IMR-90 (cell line): ENCODE measurements at regions not wholly inside any gene's neighbourhood (a gene's known extent, or its start where the extent isn't known, plus 50 kb on each side); places are given as distances from the start of the nearest gene placed in this dataset.

ENCODE experiments used
- ATAC-seq: fragments of 200-7000 bp; cut with Tn5 transposase; 2 replicates; pipeline ENCODE4 v1.9.1; 2020; ENCODE audit warnings: low read depth, mild to moderate bottlenecking, moderate library complexity
- BruUV-seq: library from RNA; stranded (reverse); fragments of 400-500 nt; replicated peaks from 2 replicates; lab custom pipeline; 2021; lab: Mats Ljungman, UMichigan
- CTCF ChIA-PET: fragments of 300-600 bp; formaldehyde crosslinking; extraction: SDS; loops from one replicate; lab custom pipeline; 2021; ENCODE audit warnings: antibody characterized with exemption; lab: Yijun Ruan, JAX
- POLR2A ChIA-PET: fragments of 300-600 bp; sonication (Branson Sonifier 250); formaldehyde crosslinking; loops from one replicate; lab custom pipeline; 2022; ENCODE audit warnings: antibody characterized with exemption; ENCODE audit not compliant: unreplicated experiment; lab: Charles Lee
- DNase-seq: peaks from one replicate; pipeline ENCODE4 v3.0.0; 2013
- H2AFZ ChIP-seq: replicated peaks from 2 replicates; pipeline ENCODE3; 2013; ENCODE audit warnings: low read length, mild to moderate bottlenecking; ENCODE audit not compliant: poor library complexity
- H2AK5ac ChIP-seq: 2 replicates; pipeline ENCODE4 v1.6.1; 2013; ENCODE audit warnings: low read depth, low read length, inconsistent platforms
- H2AK9ac ChIP-seq: replicated peaks from 2 replicates; pipeline ENCODE3; 2013; ENCODE audit warnings: mild to moderate bottlenecking, low read depth, low read length, moderate library complexity; ENCODE audit not compliant: poor library complexity
- H2BK120ac ChIP-seq: 2 replicates; pipeline ENCODE4 v1.6.1; 2013; ENCODE audit warnings: low read depth, low read length, inconsistent platforms
- H2BK15ac ChIP-seq: 3 replicates; pipeline ENCODE4 v1.6.1; 2013; ENCODE audit warnings: low read depth, low read length, inconsistent platforms
- H2BK20ac ChIP-seq: 2 replicates; pipeline ENCODE4 v1.6.1; 2013; ENCODE audit warnings: low read depth, mild to moderate bottlenecking, inconsistent platforms, low read length, moderate library complexity
- H2BK5ac ChIP-seq: 2 replicates; pipeline ENCODE4 v1.6.1; 2013; ENCODE audit warnings: mild to moderate bottlenecking, low read depth, low read length, inconsistent platforms; ENCODE audit not compliant: poor library complexity, severe bottlenecking
- H3K14ac ChIP-seq: replicated peaks from 2 replicates; pipeline ENCODE4 v1.6.1; 2013; ENCODE audit warnings: low read depth, low read length, inconsistent platforms
- H3K18ac ChIP-seq: 2 replicates; pipeline ENCODE4 v1.6.1; 2013; ENCODE audit warnings: low read depth, low read length, control low read depth
- H3K23ac ChIP-seq: 2 replicates; pipeline ENCODE4 v1.6.1; 2013; ENCODE audit warnings: low read depth, low read length, inconsistent platforms
- H3K27ac ChIP-seq: 2 replicates; pipeline ENCODE4 v1.5.1; 2013; ENCODE audit warnings: mild to moderate bottlenecking, control low read depth, low read length; ENCODE audit not compliant: insufficient read depth
- H3K27me3 ChIP-seq: 2 replicates; pipeline ENCODE4 v1.6.1; 2013; ENCODE audit warnings: low read length; ENCODE audit not compliant: control insufficient read depth, insufficient read depth
- H3K36me3 ChIP-seq: 2 replicates; pipeline ENCODE4 v1.6.1; 2013; ENCODE audit warnings: low read length, mixed read lengths; ENCODE audit not compliant: control insufficient read depth, insufficient read depth
- H3K4ac ChIP-seq: 2 replicates; pipeline ENCODE4 v1.6.1; 2013; ENCODE audit warnings: low read depth, low read length, inconsistent platforms
- H3K4me1 ChIP-seq: 2 replicates; pipeline ENCODE4 v1.6.1; 2013; ENCODE audit warnings: low read length, mixed read lengths; ENCODE audit not compliant: control insufficient read depth, insufficient read depth
- H3K4me2 ChIP-seq: 2 replicates; pipeline ENCODE4 v1.6.1; 2013; ENCODE audit warnings: low read depth, mild to moderate bottlenecking, control low read depth, low read length, moderate library complexity
- H3K4me3 ChIP-seq: 2 replicates; pipeline ENCODE4 v1.5.1; 2013; ENCODE audit warnings: low read depth, mild to moderate bottlenecking, control low read depth, low read length, moderate library complexity; ENCODE audit not compliant: insufficient read depth
- H3K56ac ChIP-seq: 2 replicates; pipeline ENCODE4 v1.6.1; 2013; ENCODE audit warnings: low read length, inconsistent platforms; ENCODE audit not compliant: insufficient read depth; ENCODE audit errors: extremely low read depth
- H3K79me1 ChIP-seq, 2 experiments: 2 replicates each; pipeline ENCODE4 v1.6.1; 2013; ENCODE audit warnings: low read length in 2 of 2, inconsistent platforms in 1 of 2, low read depth in 1 of 2
- H3K9ac ChIP-seq: 2 replicates; pipeline ENCODE4 v1.6.1; 2013; ENCODE audit warnings: low read depth, low read length, control low read depth
- H3K9me1 ChIP-seq: 2 replicates; pipeline ENCODE4 v1.6.1; 2013; ENCODE audit warnings: low read length, inconsistent platforms; ENCODE audit not compliant: insufficient read depth
- H3K9me3 ChIP-seq: 2 replicates; pipeline ENCODE4 v1.6.1; 2013; ENCODE audit warnings: low read length; ENCODE audit not compliant: control insufficient read depth, insufficient read depth
- H4K20me1 ChIP-seq: 2 replicates; pipeline ENCODE4 v1.6.1; 2013; ENCODE audit warnings: low read length, inconsistent platforms; ENCODE audit not compliant: insufficient read depth
- H4K5ac ChIP-seq: 2 replicates; pipeline ENCODE4 v1.6.1; 2013; ENCODE audit warnings: mild to moderate bottlenecking, low read depth, low read length, control low read depth
- H4K8ac ChIP-seq, 2 experiments: 2 replicates each; pipeline ENCODE4 v1.6.1; 2013; ENCODE audit warnings: low read depth in 2 of 2, low read length in 2 of 2, control low read depth in 1 of 2, inconsistent platforms in 1 of 2
- H4K91ac ChIP-seq: 2 replicates; pipeline ENCODE4 v1.6.1; 2013; ENCODE audit warnings: low read depth, low read length, inconsistent platforms; ENCODE audit not compliant: insufficient read depth
- BHLHE40 ChIP-seq: fragments of 150-350 bp; IDR thresholded peaks from 2 replicates; pipeline ENCODE4 v1.6.1; 2016; ENCODE audit warnings: mild to moderate bottlenecking, low read depth, low read length
- CEBPB ChIP-seq: IDR thresholded peaks from 2 replicates; pipeline ENCODE4 v1.6.1; 2012; ENCODE audit warnings: low read depth, low read length, improper control_type of control experiment
- CHD1 ChIP-seq: IDR thresholded peaks from 2 replicates; pipeline ENCODE4 v1.6.1; 2012; ENCODE audit warnings: low read depth, low read length, improper control_type of control experiment
- CTCF ChIP-seq: conservative IDR thresholded peaks from 2 replicates; pipeline ENCODE4 v1.5.1; 2012; ENCODE audit warnings: mild to moderate bottlenecking, low read depth, low read length, improper control_type of control experiment
- ELK1 ChIP-seq: fragments of 150-350 bp; IDR thresholded peaks from 2 replicates; pipeline ENCODE4 v1.6.1; 2016; ENCODE audit warnings: low read depth, mild to moderate bottlenecking, low read length, moderate library complexity, borderline replicate concordance
- FOS ChIP-seq: fragments of 150-350 bp; IDR thresholded peaks from 2 replicates; pipeline ENCODE4 v1.6.1; 2016; ENCODE audit warnings: low read depth, low read length
- MAFK ChIP-seq: IDR thresholded peaks from 2 replicates; pipeline ENCODE4 v1.6.1; 2012; ENCODE audit warnings: low read depth, low read length, improper control_type of control experiment
- MAZ ChIP-seq: IDR thresholded peaks from 2 replicates; pipeline ENCODE4 v1.6.1; 2012; ENCODE audit warnings: low read depth, mild to moderate bottlenecking, low read length, improper control_type of control experiment, moderate library complexity, borderline replicate concordance
- MXI1 ChIP-seq: IDR thresholded peaks from 2 replicates; pipeline ENCODE4 v1.6.1; 2012; ENCODE audit warnings: low read depth, mild to moderate bottlenecking, low read length, moderate library complexity, borderline replicate concordance
- NFE2L2 ChIP-seq: fragments of 150-350 bp; IDR thresholded peaks from 2 replicates; pipeline ENCODE4 v1.6.1; 2016; ENCODE audit warnings: low read depth, mild to moderate bottlenecking, low read length
- POLR2A ChIP-seq: IDR thresholded peaks from 2 replicates; pipeline ENCODE4 v1.6.1; 2012; ENCODE audit warnings: mild to moderate bottlenecking, low read depth, low read length
- RAD21 ChIP-seq: IDR thresholded peaks from 2 replicates; pipeline ENCODE4 v1.6.1; 2012; ENCODE audit warnings: low read length, improper control_type of control experiment
- RCOR1 ChIP-seq: IDR thresholded peaks from 2 replicates; pipeline ENCODE4 v1.6.1; 2012; ENCODE audit warnings: mild to moderate bottlenecking, low read length, improper control_type of control experiment; ENCODE audit not compliant: insufficient replicate concordance
- RFX5 ChIP-seq: IDR thresholded peaks from 2 replicates; pipeline ENCODE4 v1.8.0; 2012; ENCODE audit warnings: low read depth, mild to moderate bottlenecking, low read length, moderate library complexity
- SMC3 ChIP-seq: fragments of 150-350 bp; IDR thresholded peaks from 2 replicates; pipeline ENCODE4 v1.6.1; 2016; ENCODE audit warnings: low read depth, mild to moderate bottlenecking, antibody characterized with exemption, low read length, moderate library complexity
- USF2 ChIP-seq: fragments of 150-350 bp; IDR thresholded peaks from 2 replicates; pipeline ENCODE4 v1.6.1; 2017; ENCODE audit warnings: mild to moderate bottlenecking, antibody characterized with exemption, low read length, low read depth
- WGBS, 2 experiments: methylation state at CpG; one replicate each; pipeline versions ENCODE4 v1.1.5 to v1.1.7; 2013; ENCODE audit warnings: missing lambda C conversion rate in 2 of 2; ENCODE audit not compliant: insufficient read length in 1 of 2; ENCODE audit errors: extremely low coverage in 2 of 2; 5-methylcytosine and 5-hydroxymethylcytosine counted together
- dilution Hi-C: fragments of 300-500 bp; cut with HindIII; formaldehyde crosslinking; loops from one replicate; pipeline ENCODE4 v1.14.3; 2018; ENCODE audit warnings: low sequenced_read_pairs; ENCODE audit not compliant: unreplicated experiment
- in situ Hi-C: fragments of 300-500 bp; cut with MboI; formaldehyde crosslinking; loops from 3 replicates; pipeline ENCODE4 v1.14.3; 2019; ENCODE audit warnings: low sequenced_read_pairs, inconsistent platforms, mixed read lengths
- intact Hi-C: fragments of 100-400 bp; cut with micrococcal nuclease; formaldehyde crosslinking; loops from 2 replicates; pipeline ENCODE4 v1.10.0; 2022

GRCh38 chr5:166561759-166562158, 1729.7 kb upstream of the WWC1 start:
- in situ Hi-C loops: no loop called here
- H4K20me1 ChIP-seq: no peaks in the 10 kb centered on the region
- no peaks in the 10 kb centered on the region for H3K79me1 ChIP-seq
- no CpG with 5 or more reads among the region's 3 CpGs for WGBS, 2 experiments
- H2BK120ac ChIP-seq: no peak overlapping the region
- TF ChIP-seq NFE2L2 (no peak), RFX5 (no peak), USF2 (no peak), MAFK (no peak), RCOR1 (no peak), ELK1 (no peak), CTCF (no peak), RAD21 (no peak), FOS (no peak), CHD1 (no peak), CEBPB (no peak), POLR2A (no peak), SMC3 (no peak), MAZ (no peak), MXI1 (no peak), BHLHE40 (no peak)
- ChIA-PET CTCF (no interaction called here), POLR2A (no interaction called here)
- H4K5ac ChIP-seq: no peak overlapping the region
- intact Hi-C loops: no loop called here
- ATAC-seq: no peak
- H3K9ac ChIP-seq: no peak overlapping the region
- BruUV-seq: no TSS peak
- H3K18ac ChIP-seq: no peak overlapping the region
- no peak overlapping the region for H2BK20ac ChIP-seq
- no peak overlapping the region for H2BK15ac ChIP-seq
- no peak overlapping the region for H4K8ac ChIP-seq
- no peak for DNase-seq
- H3K27ac ChIP-seq: no peak overlapping the region
- no peak overlapping the region for H2AK9ac ChIP-seq
- no peak overlapping the region for H3K4ac ChIP-seq
- H3K4me1 ChIP-seq: no peaks in the 10 kb centered on the region
- H3K23ac ChIP-seq: no peak overlapping the region
- H3K14ac ChIP-seq: no peak overlapping the region
- H2AK5ac ChIP-seq: no peak overlapping the region
- dilution Hi-C loops: no loop called here
- no peaks in the 10 kb centered on the region for H3K36me3 ChIP-seq
- no peak overlapping the region for H2AFZ ChIP-seq
- H3K9me3 ChIP-seq: peaks cover 4% of the 10 kb centered on the region; the same call in 1 of the 2 replicates
- no peaks in the 10 kb centered on the region for H3K27me3 ChIP-seq
- no peak overlapping the region for H3K4me3 ChIP-seq
- no peaks in the 10 kb centered on the region for H3K9me1 ChIP-seq
- no peak overlapping the region for H4K91ac ChIP-seq
- H3K4me2 ChIP-seq: no peak overlapping the region
- no peak overlapping the region for H3K56ac ChIP-seq
- H2BK5ac ChIP-seq: no peak overlapping the region
